GM12875 (cell line): ENCODE measurements at regions not wholly inside any gene's neighbourhood (a gene's known extent, or its start where the extent isn't known, plus 50 kb on each side); places are given as distances from the start of the nearest gene placed in this dataset.

Source experiments
- H3K4me3 ChIP-seq: one replicate; pipeline ENCODE4 v1.5.1; 2011; ENCODE audit warnings: low read depth, low read length, control low read depth
- TF ChIP-seq, protein P1 (sequence below): IDR thresholded peaks from 2 replicates; pipeline ENCODE4 v1.5.1; 2011; ENCODE audit warnings: low read depth, mild to moderate bottlenecking, control low read depth, inconsistent platforms, low read length, moderate library complexity, borderline replicate concordance; ENCODE audit not compliant: insufficient read depth

DNA sequence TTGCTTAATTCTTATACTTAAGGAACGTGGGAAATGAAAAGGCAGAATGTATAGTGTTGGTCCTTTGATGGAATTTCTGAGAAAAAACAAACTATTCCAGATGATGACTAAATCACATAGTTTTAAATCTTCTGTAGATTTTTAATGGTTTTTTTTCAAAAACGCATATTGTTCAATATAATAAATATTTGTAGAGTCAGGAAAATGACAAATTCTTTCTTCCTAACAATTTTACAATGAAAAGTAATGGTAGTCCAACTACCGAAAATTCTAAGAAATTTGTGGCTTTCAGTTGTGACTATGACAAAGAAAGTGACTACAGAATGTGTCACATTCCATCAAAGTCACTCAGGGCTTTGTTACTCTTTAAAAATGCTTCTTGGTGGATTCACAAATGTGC lies 164.8 kb upstream of the PITX2 start:
- TF ChIP-seq, protein P1, sequence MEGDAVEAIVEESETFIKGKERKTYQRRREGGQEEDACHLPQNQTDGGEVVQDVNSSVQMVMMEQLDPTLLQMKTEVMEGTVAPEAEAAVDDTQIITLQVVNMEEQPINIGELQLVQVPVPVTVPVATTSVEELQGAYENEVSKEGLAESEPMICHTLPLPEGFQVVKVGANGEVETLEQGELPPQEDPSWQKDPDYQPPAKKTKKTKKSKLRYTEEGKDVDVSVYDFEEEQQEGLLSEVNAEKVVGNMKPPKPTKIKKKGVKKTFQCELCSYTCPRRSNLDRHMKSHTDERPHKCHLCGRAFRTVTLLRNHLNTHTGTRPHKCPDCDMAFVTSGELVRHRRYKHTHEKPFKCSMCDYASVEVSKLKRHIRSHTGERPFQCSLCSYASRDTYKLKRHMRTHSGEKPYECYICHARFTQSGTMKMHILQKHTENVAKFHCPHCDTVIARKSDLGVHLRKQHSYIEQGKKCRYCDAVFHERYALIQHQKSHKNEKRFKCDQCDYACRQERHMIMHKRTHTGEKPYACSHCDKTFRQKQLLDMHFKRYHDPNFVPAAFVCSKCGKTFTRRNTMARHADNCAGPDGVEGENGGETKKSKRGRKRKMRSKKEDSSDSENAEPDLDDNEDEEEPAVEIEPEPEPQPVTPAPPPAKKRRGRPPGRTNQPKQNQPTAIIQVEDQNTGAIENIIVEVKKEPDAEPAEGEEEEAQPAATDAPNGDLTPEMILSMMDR: no peak
- H3K4me3 ChIP-seq: no peak overlapping the region

DNA sequence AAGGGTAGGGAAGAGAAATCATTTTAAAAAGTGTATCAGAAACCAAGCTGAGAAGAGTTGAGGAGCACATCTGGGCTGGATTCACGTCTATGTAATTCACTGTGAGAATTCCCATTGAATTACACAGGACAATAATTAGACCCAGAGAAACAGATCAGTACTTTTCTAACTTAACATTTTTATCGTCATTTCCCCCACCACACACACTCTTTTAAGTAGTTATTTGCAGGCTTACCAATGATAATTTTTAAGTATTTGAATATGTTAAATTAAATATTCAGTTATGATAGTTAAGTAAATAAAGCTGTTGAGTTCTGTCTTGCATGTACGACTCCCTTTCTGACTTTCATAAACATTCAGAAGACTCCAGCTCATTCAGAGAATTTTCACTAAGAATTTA lies 165.4 kb upstream of the PITX2 start:
- H3K4me3 ChIP-seq: no peak overlapping the region
- TF ChIP-seq, protein P1: no peak

DNA sequence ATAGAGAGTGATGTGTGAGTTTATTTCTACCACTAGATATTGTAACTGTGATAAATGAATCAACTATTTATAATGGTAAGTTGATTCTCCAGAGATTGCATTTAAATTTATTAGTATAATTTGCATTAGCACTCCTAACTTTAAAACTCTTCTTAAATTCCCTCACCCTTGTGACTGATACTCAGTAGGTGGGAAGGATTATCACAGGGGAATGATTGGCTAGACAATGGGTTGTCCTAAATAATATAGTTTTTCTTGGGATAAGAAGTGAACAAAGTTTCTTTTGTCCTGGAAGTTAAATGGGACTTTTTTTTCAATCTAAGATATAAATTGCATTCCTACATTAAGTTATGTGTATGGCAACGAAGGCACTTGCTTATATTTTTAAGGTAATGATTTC lies 169.2 kb upstream of the PITX2 start:
- H3K4me3 ChIP-seq: no peak overlapping the region
- TF ChIP-seq, protein P1: no peak

DNA sequence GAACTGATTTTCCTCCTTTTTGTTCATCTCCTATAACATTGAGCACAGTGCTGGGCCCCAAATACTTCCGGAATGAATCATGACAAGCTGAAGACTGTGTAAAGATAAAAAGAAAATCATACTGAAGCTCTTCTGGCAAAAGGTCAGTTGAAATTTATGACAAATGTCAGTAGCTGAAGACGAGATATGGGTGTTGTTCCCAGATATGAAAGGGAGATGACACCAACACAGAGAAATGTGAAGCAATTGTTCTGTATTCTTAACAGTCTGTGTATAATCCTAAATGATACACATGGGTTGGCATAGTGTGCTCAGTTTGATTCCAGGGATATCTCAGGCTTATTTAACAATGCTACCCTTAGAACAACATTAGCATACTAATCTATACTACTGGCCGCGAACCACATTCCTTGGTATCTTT lies 170.5 kb upstream of the PITX2 start:
- no peak overlapping the region for H3K4me3 ChIP-seq
- TF ChIP-seq, protein P1: no peak

DNA sequence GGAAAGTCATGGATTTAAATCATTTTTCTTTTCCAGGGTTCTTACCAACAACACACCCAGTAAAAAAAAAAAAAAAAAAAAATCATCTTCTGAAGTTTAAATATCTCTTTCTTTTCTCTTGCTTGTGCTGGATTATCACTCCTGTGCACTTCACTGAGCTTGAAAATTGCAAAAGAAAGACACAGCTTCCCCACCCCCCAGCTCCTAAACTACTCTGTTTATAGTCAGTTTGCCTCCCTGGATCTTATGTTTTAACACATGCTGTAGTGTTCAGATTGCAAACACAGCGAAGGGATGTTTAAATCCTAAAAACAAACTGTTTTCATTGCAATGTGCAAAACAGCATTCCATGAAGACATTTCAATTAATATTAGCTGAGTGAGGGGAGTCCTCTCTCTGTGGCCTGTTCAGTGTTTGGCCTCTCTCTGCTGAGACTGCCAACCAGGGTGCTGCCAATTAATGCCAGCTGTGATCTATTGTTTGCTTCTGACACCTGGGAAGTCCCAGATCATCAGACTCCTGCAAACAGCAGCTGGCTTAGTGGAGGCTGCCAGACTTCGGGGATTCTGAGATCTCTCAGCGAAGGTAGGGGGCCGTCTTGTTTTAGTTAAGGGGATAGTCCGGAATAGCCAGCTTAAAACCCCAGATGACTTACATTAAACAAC lies 171.1 kb upstream of the PITX2 start:
- TF ChIP-seq, protein P1: no peak
- H3K4me3 ChIP-seq: no peak overlapping the region

DNA sequence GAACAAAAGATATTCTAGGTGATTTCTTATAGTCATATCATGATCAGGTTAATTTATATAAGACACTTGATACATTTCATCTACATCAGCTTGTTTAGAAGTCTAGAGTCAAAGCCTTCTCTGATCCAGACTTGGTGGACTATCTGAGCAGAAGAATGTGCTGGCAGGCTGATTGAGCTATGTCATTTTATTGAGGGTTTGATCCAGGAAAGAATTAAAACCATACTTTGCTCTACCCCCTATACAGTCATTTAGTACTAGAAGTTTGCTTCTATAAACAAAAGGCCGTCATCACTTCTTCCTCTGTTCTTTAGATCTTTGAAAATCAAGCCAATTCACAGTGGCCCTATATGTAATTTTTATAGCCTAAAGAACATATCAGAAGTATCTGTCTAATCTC lies 173.1 kb upstream of the PITX2 start:
- TF ChIP-seq, protein P1: no peak
- no peak overlapping the region for H3K4me3 ChIP-seq

DNA sequence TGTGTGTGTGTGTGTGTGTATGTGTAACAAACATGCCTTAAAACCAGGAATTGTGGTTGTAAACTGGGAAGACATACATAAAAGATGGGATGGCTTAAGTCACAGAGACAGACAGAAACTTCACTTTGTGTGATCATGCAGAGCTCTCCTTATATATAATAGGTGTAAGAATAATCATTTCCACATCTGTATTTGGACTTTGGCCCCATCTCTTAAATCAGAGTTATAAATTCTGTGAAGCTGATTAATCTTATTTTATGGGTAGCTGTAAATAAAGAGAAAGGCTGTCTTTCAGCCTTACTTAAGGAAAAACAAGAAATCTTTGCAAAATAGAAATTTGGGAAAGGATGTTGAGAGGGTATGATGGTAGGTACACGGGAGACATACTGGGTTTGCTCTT lies 174.6 kb upstream of the PITX2 start:
- H3K4me3 ChIP-seq: no peak overlapping the region
- TF ChIP-seq, protein P1: no peak
